HUES48 (cell line): ENCODE measurements at regions not wholly inside any gene's neighbourhood (a gene's known extent, or its start where the extent isn't known, plus 50 kb on each side); places are given as distances from the start of the nearest gene placed in this dataset.
A peak's percentile ranks its signal among the peaks of the same experiment; 100 is the strongest.

ENCODE experiments used
- H3K27ac ChIP-seq: one replicate; pipeline ENCODE4 v1.7.0; 2013; ENCODE audit warnings: low read depth, low read length, inconsistent platforms
- H3K27me3 ChIP-seq: 2 replicates; pipeline ENCODE4 v1.6.1; 2013; ENCODE audit warnings: mild to moderate bottlenecking, low read length; ENCODE audit not compliant: control insufficient read depth, insufficient read depth
- H3K36me3 ChIP-seq: 2 replicates; pipeline ENCODE4 v1.6.1; 2013; ENCODE audit warnings: low read length; ENCODE audit not compliant: control insufficient read depth, insufficient read depth
- H3K4me1 ChIP-seq: 2 replicates; pipeline ENCODE4 v1.6.1; 2013; ENCODE audit warnings: mild to moderate bottlenecking, low read length; ENCODE audit not compliant: control insufficient read depth, insufficient read depth
- H3K4me3 ChIP-seq: 2 replicates; pipeline ENCODE4 v1.5.1; 2013; ENCODE audit warnings: mild to moderate bottlenecking, low read depth, low read length
- H3K9ac ChIP-seq: 2 replicates; pipeline ENCODE4 v1.6.1; 2013; ENCODE audit warnings: mild to moderate bottlenecking, low read depth, low read length, moderate library complexity
- H3K9me3 ChIP-seq: 2 replicates; pipeline ENCODE4 v1.6.1; 2013; ENCODE audit warnings: low read length; ENCODE audit not compliant: control insufficient read depth, insufficient read depth

DNA sequence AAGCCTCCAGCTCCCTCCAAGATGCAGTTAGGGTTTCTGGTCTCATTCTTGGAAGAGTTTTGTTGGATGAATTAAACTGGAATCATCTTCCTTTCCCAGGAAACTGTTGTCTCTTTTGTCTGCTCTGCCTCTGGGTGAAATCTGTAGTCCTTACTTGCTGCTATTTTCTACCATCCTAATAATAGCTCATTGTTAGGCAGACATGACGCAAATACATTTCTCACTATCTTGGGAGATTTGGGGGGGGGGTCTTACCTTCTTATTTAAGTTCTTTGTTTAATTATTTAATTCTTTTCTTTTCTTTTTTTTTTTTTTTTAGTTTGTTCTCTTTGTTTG is 85.4 kb upstream of the DUSP10 start:
- H3K4me1 ChIP-seq: peaks cover 23% of the 10 kb centered on the region
- no peaks in the 10 kb centered on the region for H3K27me3 ChIP-seq
- no peaks in the 10 kb centered on the region for H3K9me3 ChIP-seq
- H3K9ac ChIP-seq: no peak overlapping the region
- H3K4me3 ChIP-seq: no peak overlapping the region
- H3K27ac ChIP-seq: no peak overlapping the region
- H3K36me3 ChIP-seq: no peaks in the 10 kb centered on the region

DNA sequence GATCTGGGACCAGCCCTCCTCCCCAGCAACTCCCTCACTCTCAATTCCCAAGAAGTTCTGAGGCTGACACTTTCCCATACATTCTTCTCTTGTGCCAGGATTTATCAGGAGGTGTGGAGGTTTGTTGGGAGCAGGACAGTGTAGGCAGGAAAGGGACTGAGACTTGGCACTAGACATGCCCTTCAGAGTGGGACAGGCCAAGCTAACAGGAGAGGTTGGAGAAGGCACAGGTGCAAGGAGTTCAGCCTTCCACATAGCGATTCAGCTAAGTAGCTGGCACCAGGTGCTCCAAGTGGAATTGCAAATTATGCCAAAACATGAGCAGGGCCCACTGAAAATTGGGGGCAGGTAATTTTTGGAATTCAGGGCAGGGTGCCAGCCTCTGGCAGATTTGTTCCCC is 83.0 kb upstream of the DUSP10 start:
- Histone ChIP-seq H3K36me3 (no peaks in the 10 kb centered on the region), H3K9me3 (no peaks in the 10 kb centered on the region), H3K4me3 (no peak overlapping the region), H3K9ac (no peak overlapping the region), H3K27me3 (no peaks in the 10 kb centered on the region), H3K27ac (no peak overlapping the region), H3K4me1 (peaks cover 23% of the 10 kb centered on the region)

DNA sequence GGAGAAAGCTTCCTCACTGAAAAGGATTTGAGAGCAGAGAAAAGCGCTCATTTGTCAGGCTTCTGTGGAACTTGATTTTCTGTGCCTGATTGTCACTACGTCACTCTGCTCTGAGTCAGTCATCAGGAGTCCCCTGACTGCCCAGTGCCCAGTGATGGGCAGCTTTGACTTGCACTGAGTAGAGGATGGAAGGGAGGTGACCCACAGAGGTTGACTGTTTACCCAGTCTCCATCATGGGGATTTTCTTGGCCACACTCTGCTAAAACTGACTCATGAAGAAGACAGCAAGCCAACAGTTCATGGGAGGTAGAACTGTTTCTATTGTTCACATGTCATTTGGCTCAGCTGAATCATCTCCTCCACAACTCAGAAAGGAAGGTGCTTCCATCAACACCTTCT is 82.1 kb upstream of the DUSP10 start:
- no peak overlapping the region for H3K27ac ChIP-seq
- no peaks in the 10 kb centered on the region for H3K36me3 ChIP-seq
- no peaks in the 10 kb centered on the region for H3K9me3 ChIP-seq
- H3K4me3 ChIP-seq: no peak overlapping the region
- no peak overlapping the region for H3K9ac ChIP-seq
- peaks cover 14% of the 10 kb centered on the region for H3K4me1 ChIP-seq
- H3K27me3 ChIP-seq: no peaks in the 10 kb centered on the region

DNA sequence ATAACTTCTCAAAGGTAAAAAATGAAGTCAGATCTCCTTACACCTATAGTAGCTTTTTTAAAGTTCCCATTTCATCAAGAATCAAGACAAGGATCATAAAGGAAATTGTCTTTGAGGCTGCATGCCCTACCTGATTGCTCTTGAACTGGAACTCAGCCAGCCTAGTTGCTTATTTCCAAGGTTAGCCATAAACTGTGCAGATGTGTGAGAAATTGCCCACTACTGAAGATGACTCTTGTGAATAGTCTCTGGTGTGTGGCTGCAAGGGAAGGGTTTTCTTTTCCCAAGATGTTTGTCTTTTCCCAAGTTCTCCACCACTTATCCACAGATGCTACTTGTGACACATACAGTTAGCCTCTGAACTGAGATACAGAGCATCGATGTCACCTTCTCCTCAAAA is 81.7 kb upstream of the DUSP10 start:
- Histone ChIP-seq H3K9ac (no peak overlapping the region), H3K4me3 (no peak overlapping the region), H3K9me3 (no peaks in the 10 kb centered on the region), H3K27me3 (no peaks in the 10 kb centered on the region), H3K36me3 (no peaks in the 10 kb centered on the region), H3K27ac (no peak overlapping the region), H3K4me1 (peaks cover 10% of the 10 kb centered on the region)

DNA sequence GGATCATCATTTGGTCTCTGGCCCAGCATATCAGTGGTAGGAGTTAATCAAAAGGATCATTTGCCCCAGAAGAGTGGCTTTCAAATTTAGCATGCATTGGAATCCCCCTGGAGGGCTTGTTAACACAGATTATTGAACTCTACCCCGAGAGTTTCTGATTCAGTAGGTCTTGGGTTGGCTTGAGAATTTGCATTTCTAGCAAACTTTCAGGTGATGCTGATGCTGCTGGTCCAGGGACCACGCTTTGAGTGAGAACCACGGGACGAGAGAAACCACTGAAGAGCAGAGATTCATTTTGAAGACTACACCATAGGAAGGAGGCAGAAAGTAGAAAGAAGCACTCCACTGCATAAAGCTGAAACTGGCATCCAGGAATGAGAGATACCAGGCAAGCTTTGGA is 81.3 kb upstream of the DUSP10 start:
- no peak overlapping the region for H3K27ac ChIP-seq
- H3K4me1 ChIP-seq: peaks cover 6% of the 10 kb centered on the region
- no peaks in the 10 kb centered on the region for H3K9me3 ChIP-seq
- H3K36me3 ChIP-seq: no peaks in the 10 kb centered on the region
- H3K9ac ChIP-seq: no peak overlapping the region
- no peaks in the 10 kb centered on the region for H3K27me3 ChIP-seq
- no peak overlapping the region for H3K4me3 ChIP-seq

DNA sequence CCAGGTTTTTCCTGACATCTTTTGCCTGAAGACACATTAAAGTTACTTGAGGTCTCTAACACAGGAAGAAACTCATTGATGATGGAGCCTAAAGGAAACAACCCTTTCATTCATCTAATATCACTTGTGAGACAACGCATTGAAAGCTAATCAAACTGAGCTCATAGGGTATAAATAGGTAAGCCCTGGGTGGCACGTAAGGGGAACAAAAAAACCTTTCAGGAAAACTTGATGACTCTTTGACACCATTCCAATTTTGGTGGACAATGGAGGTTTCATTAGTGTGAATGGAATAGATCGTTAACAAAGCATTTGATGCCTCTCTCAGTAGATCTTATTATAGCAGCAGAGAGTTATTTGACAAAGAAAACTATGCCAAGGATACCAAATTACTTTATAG is 80.7 kb upstream of the DUSP10 start:
- H3K9ac ChIP-seq: no peak overlapping the region
- no peak overlapping the region for H3K4me3 ChIP-seq
- no peaks in the 10 kb centered on the region for H3K27me3 ChIP-seq
- no peak overlapping the region for H3K27ac ChIP-seq
- H3K9me3 ChIP-seq: no peaks in the 10 kb centered on the region
- no peaks in the 10 kb centered on the region for H3K36me3 ChIP-seq
- peaks cover under 1% of the 10 kb centered on the region; the same call in 1 of the 2 replicates for H3K4me1 ChIP-seq

DNA sequence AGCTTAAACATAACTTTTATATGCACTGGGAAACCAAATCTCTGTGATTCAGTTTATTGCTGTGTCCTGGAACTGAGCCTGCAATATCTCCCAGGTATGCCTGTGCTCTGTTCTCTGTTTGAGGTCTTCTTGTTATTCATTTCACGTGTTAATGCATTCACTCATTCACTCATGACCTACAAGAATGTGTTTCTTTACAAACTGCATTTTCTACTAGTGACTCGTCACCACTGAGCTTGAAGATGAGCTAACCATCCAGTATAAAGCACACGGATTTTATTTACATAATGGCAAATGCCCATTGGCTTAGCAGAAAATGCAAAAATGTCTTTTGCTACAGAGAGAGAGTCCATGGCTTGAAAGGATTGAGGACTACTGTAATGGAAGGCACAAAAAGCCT is 75.0 kb upstream of the DUSP10 start:
- no peaks in the 10 kb centered on the region for H3K36me3 ChIP-seq
- peaks cover 9% of the 10 kb centered on the region for H3K4me1 ChIP-seq
- H3K27ac ChIP-seq: peak overlapping the region; percentile 71
- H3K9ac ChIP-seq: no peak overlapping the region
- no peak overlapping the region for H3K4me3 ChIP-seq
- no peaks in the 10 kb centered on the region for H3K9me3 ChIP-seq
- no peaks in the 10 kb centered on the region for H3K27me3 ChIP-seq

DNA sequence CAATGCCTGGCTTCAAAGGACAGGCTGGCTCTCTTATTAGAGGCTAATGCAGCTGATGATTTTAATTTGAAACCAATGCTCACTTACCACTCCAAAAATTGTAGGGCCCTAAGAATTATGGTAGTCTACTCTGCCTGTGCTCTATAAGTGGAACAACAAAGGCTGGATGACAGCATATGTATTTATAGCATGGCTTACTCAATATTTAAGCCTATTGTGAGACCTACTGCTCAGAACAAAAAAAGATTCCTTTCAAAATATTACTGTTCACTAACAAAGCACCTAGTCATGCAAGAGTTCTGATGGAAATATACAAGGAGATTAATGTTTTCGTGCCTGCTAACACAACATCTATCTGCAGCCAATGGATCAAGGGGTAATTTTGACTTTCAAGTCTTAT is 73.8 kb upstream of the DUSP10 start:
- H3K36me3 ChIP-seq: no peaks in the 10 kb centered on the region
- H3K4me3 ChIP-seq: no peak overlapping the region
- H3K9me3 ChIP-seq: no peaks in the 10 kb centered on the region
- no peaks in the 10 kb centered on the region for H3K27me3 ChIP-seq
- no peak overlapping the region for H3K27ac ChIP-seq
- H3K4me1 ChIP-seq: peaks cover 9% of the 10 kb centered on the region
- no peak overlapping the region for H3K9ac ChIP-seq

DNA sequence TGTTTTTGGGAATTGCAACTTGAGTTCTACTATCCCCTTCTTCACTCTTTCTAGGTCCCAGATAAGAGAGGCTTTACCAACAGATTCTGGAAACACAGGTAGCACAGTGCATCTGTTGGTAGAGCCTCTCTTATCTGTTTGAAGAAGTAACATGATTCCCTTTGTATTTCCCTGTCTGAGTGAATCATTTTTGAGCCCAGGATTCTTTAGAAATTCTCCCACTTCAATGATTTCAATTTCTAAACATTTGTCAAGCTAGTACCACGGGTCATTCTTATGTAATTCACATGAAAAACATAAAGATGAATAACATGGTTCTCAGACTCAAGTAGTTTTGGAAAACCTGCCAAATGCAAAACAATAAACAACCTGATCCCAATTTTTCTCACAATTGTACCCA is 72.0 kb upstream of the DUSP10 start:
- Histone ChIP-seq H3K9ac (no peak overlapping the region), H3K27me3 (no peaks in the 10 kb centered on the region), H3K36me3 (no peaks in the 10 kb centered on the region), H3K9me3 (no peaks in the 10 kb centered on the region), H3K4me3 (no peak overlapping the region), H3K27ac (no peak overlapping the region), H3K4me1 (peaks cover 9% of the 10 kb centered on the region)

DNA sequence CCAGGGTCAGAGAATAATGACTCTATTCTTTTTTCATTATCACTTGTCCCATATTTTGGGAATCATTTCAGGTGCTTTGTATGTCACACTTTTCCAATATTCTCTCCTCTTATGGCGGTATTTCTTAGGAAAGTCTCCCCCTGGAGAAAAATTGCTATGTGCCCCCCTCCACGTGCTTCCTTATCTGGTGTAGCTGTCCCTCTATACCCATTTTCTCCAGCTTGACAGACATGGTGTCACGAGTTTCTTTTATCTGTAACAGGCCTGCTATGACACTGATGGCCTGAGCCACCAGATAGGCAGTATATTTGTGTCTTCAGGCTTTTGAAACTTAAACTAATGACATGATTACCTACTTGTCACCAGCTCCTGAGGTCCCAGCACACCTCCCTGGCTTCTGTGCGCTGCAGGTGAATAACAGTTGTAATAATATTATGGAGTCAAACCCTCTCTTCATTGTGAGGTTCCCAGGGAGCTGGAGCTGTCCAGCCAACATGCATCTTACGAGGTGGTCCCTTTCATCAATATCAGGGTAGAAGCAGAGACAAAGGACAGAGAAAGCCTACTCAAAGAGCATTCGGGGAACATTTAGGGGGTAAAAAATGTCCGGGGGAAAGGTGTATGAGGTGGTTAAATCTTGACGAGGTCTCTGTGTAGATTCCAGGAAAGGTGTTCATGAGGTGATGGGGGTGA is 71.2 kb upstream of the DUSP10 start:
- Histone ChIP-seq H3K27me3 (no peaks in the 10 kb centered on the region), H3K9ac (no peak overlapping the region), H3K4me3 (no peak overlapping the region), H3K9me3 (no peaks in the 10 kb centered on the region), H3K36me3 (no peaks in the 10 kb centered on the region), H3K27ac (no peak overlapping the region), H3K4me1 (peaks cover 9% of the 10 kb centered on the region)

DNA sequence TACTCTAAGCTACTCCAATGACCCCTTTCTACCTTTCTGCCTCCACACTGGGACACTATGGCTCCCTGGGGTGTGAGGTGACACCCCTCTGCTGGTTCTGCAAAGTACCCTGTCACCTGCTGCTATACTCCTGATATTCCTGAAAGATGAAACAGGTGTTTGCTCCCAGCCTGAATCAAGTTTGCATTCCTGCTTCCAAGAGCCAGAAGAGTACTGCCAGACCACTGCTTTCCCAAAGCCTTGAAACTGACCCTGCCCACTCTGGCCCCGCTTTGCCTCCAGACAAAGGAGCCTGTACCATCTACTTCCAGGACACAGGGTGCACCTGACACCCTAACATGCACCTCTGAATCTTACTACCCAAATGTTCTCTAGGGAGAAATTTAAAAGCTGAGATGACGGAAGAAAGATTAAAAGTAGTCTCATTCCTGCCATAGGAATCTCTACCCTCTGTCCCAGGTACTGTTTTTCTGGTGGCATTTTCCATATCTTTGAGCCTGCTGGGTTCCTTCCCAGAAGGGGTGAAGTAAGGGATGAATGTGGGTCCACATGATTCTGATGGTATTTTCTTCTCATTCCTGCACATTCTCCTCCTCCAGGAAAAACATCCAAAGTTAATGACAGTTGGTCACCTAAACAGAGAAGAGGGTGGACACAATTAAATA is 70.3 kb upstream of the DUSP10 start:
- Histone ChIP-seq H3K27ac (no peak overlapping the region), H3K4me1 (peaks cover 7% of the 10 kb centered on the region), H3K4me3 (no peak overlapping the region), H3K9me3 (no peaks in the 10 kb centered on the region), H3K9ac (no peak overlapping the region), H3K36me3 (no peaks in the 10 kb centered on the region), H3K27me3 (no peaks in the 10 kb centered on the region)
